HepG2 (cell line): ENCODE measurements at regions not wholly inside any gene's neighbourhood (a gene's known extent, or its start where the extent isn't known, plus 50 kb on each side); places are given as distances from the start of the nearest gene placed in this dataset.

ENCODE experiments used
- ATAC-seq: fragments of 200-7000 bp; cut with Tn5 transposase; 3 replicates; pipeline ENCODE4 v1.9.1; 2020; ENCODE audit warnings: mild to moderate bottlenecking, moderate library complexity
- BruUV-seq: library from RNA; stranded (reverse); fragments of 400-500 nt; replicated peaks from 2 replicates; lab custom pipeline; 2021; lab: Mats Ljungman, UMichigan
- CTCF ChIA-PET: fragments of 300-600 bp; formaldehyde crosslinking; extraction: SDS; loops from one replicate; lab custom pipeline; 2021; ENCODE audit warnings: low total read pairs, inconsistent platforms, low intra/inter-chr PET ratio; lab: Yijun Ruan, JAX
- POLR2A ChIA-PET: fragments of 350-600 bp; sonication (Branson Sonifier 250); formaldehyde crosslinking; loops from one replicate; lab custom pipeline; 2020; ENCODE audit warnings: antibody characterized with exemption, inconsistent platforms; lab: Yijun Ruan, JAX
- DNase-seq: peaks from one replicate; pipeline ENCODE4 v3.0.0-alpha.2; 2015; ENCODE audit warnings: low spot score
- FAIRE-seq: peaks from 3 replicates; lab custom pipeline; 2011; peaks lifted over from hg19 to GRCh38; lab: Jason Lieb, UNC
- H2AFZ ChIP-seq: one replicate; pipeline ENCODE4 v1.6.1; 2011; ENCODE audit warnings: low read length, inconsistent platforms
- H3K27ac ChIP-seq: fragments of 300-600 bp; 3 replicates; pipeline ENCODE4 v1.8.0; 2011; ENCODE audit warnings: mixed run types, mild to moderate bottlenecking, mixed read lengths, low read length, inconsistent platforms; ENCODE audit not compliant: insufficient read depth; ENCODE audit errors: extremely low read length
- H3K27me3 ChIP-seq, 2 experiments: fragments of 200-600 bp in 1 of 2; 2 replicates in 1 of 2; 3 replicates in 1 of 2; pipeline versions ENCODE4 v1.6.0 to v1.8.0; 2011; ENCODE audit warnings: low read length in 2 of 2, mild to moderate bottlenecking in 2 of 2, moderate library complexity in 2 of 2, inconsistent platforms in 1 of 2; ENCODE audit not compliant: insufficient read depth in 2 of 2, control insufficient read depth in 1 of 2
- H3K36me3 ChIP-seq, 2 experiments: fragments of 200-600 bp in 1 of 2; replicated peaks in 1 of 2; 2 replicates in 1 of 2; 3 replicates in 1 of 2; pipeline versions ENCODE4 v1.5.1 to v1.8.0; 2011; ENCODE audit warnings: low read length in 2 of 2, inconsistent platforms in 1 of 2; ENCODE audit not compliant: insufficient read depth in 2 of 2, control insufficient read depth in 1 of 2
- H3K4me1 ChIP-seq: 2 replicates; pipeline ENCODE4 v1.5.1; 2012; ENCODE audit warnings: low read length, inconsistent platforms; ENCODE audit not compliant: insufficient read depth
- H3K4me2 ChIP-seq: 2 replicates; pipeline ENCODE4 v1.6.0; 2011; ENCODE audit warnings: low read depth, low read length, inconsistent platforms
- H3K4me3 ChIP-seq, 3 experiments: fragments of 200-600 bp in 1 of 3; sonication (generic), shearing (Covaris generic) in 1 of 3; replicated peaks in 1 of 3; 2 replicates each; pipeline ENCODE4 v1.5.1; 2011 to 2016; ENCODE audit warnings: low read length in 3 of 3, inconsistent platforms in 2 of 3, low read depth in 2 of 3, mild to moderate bottlenecking in 2 of 3, control low read depth in 1 of 3, mixed read lengths in 1 of 3; ENCODE audit not compliant: insufficient read depth in 1 of 3
- H3K79me2 ChIP-seq: one replicate; pipeline ENCODE4 v1.6.1; 2011; ENCODE audit warnings: low read length, inconsistent platforms; ENCODE audit not compliant: insufficient read depth
- H3K9ac ChIP-seq: 2 replicates; pipeline ENCODE4 v1.6.0; 2011; ENCODE audit warnings: mild to moderate bottlenecking, low read depth, low read length, inconsistent platforms; ENCODE audit not compliant: insufficient read depth
- H3K9me3 ChIP-seq: 2 replicates; pipeline ENCODE4 v1.5.1; 2012; ENCODE audit warnings: mild to moderate bottlenecking, low read length
- H4K20me1 ChIP-seq: 2 replicates; pipeline ENCODE4 v1.6.0; 2011; ENCODE audit warnings: inconsistent platforms, mild to moderate bottlenecking, low read length, moderate library complexity; ENCODE audit not compliant: insufficient read depth
- BRCA1 ChIP-seq: sonication (generic); formaldehyde crosslinking; IDR thresholded peaks from 2 replicates; pipeline ENCODE4 v1.4.0; 2020; ENCODE audit warnings: missing genetic modification reagents
- GABPA ChIP-seq, 2 experiments: IDR thresholded peaks; 2 replicates each; pipeline ENCODE4 v1.6.1; 2011 to 2016; ENCODE audit warnings: low read depth in 2 of 2, low read length in 1 of 2, missing biosample characterization in 1 of 2, missing genetic modification characterization in 1 of 2
- GRHL1 ChIP-seq: sonication (generic); formaldehyde crosslinking; conservative IDR thresholded peaks from 2 replicates; pipeline ENCODE4 v1.8.0; 2022; ENCODE audit warnings: missing genetic modification reagents
- ISX ChIP-seq: sonication (generic); formaldehyde crosslinking; conservative IDR thresholded peaks from 2 replicates; pipeline ENCODE4 v1.5.0; 2020; ENCODE audit warnings: missing genetic modification reagents
- KDM4B ChIP-seq: sonication (generic); formaldehyde crosslinking; IDR thresholded peaks from 2 replicates; pipeline ENCODE4 v1.4.0; 2020; ENCODE audit warnings: missing genetic modification reagents
- MAFF ChIP-seq: IDR thresholded peaks from 2 replicates; pipeline ENCODE4 v1.6.1; 2011; ENCODE audit warnings: low read depth, low read length, improper control_type of control experiment
- MEIS2 ChIP-seq: sonication (generic); formaldehyde crosslinking; IDR thresholded peaks from 2 replicates; pipeline ENCODE4 v1.9.0; 2021; ENCODE audit warnings: mild to moderate bottlenecking, missing genetic modification reagents
- PATZ1 ChIP-seq: sonication (generic); formaldehyde crosslinking; IDR thresholded peaks from 2 replicates; pipeline ENCODE4 v1.4.0; 2020; ENCODE audit warnings: missing genetic modification reagents
- RELA ChIP-seq: sonication (generic); formaldehyde crosslinking; IDR thresholded peaks from 2 replicates; pipeline ENCODE4 v1.4.0; 2020; ENCODE audit warnings: missing genetic modification reagents
- TBL1XR1 ChIP-seq: fragments of 150-350 bp; IDR thresholded peaks from 2 replicates; pipeline ENCODE4 v1.6.1; 2014; ENCODE audit warnings: borderline replicate concordance, low read length; ENCODE audit not compliant: partially characterized antibody
- ZBTB42 ChIP-seq: sonication (generic); formaldehyde crosslinking; IDR thresholded peaks from 2 replicates; pipeline ENCODE4 v1.5.0; 2020; ENCODE audit warnings: mild to moderate bottlenecking, missing genetic modification reagents
- ZBTB46 ChIP-seq: sonication (generic); formaldehyde crosslinking; IDR thresholded peaks from 2 replicates; pipeline ENCODE4 v1.4.0; 2020; ENCODE audit warnings: mild to moderate bottlenecking, missing genetic modification reagents, borderline replicate concordance
- ZFP90 ChIP-seq: sonication (generic); formaldehyde crosslinking; IDR thresholded peaks from 2 replicates; pipeline ENCODE4 v1.8.0; 2022; ENCODE audit warnings: missing genetic modification reagents, mild to moderate bottlenecking, inconsistent platforms, borderline replicate concordance
- ZNF432 ChIP-seq: sonication (generic); formaldehyde crosslinking; IDR thresholded peaks from 2 replicates; pipeline ENCODE4 v1.5.0; 2020; ENCODE audit warnings: missing genetic modification reagents, mild to moderate bottlenecking, borderline replicate concordance
- ZNF501 ChIP-seq: sonication (generic); formaldehyde crosslinking; IDR thresholded peaks from 2 replicates; pipeline ENCODE4 v1.5.1; 2020; ENCODE audit warnings: mild to moderate bottlenecking, moderate library complexity, missing genetic modification reagents
- ZNF562 ChIP-seq: sonication (generic); formaldehyde crosslinking; IDR thresholded peaks from 2 replicates; pipeline ENCODE4 v1.8.0; 2022; ENCODE audit warnings: missing genetic modification reagents, borderline replicate concordance
- WGBS: methylation state at CpG from one replicate; pipeline ENCODE4 v1.1.6; 2017; ENCODE audit warnings: low lambda C conversion rate; 5-methylcytosine and 5-hydroxymethylcytosine counted together
- in situ Hi-C: cut with HindIII; loops from 2 replicates; pipeline ENCODE4 v1.10.0; 2017; ENCODE audit warnings: low pct_unique_long_range_greater_than_20kb; ENCODE audit not compliant: extremely low pct_ligation_motif_present
- intact Hi-C: fragments of 100-400 bp; cut with micrococcal nuclease; formaldehyde crosslinking; loops from one replicate; pipeline ENCODE4 v1.10.0; 2022; ENCODE audit not compliant: unreplicated experiment
- TF ChIP-seq, protein P1 (sequence below): IDR thresholded peaks from 2 replicates; pipeline ENCODE4 v1.6.1; 2016; ENCODE audit warnings: missing compliant biosample characterization, missing genetic modification reagents, borderline replicate concordance
- TF ChIP-seq, protein P2 (sequence below): sonication (generic); formaldehyde crosslinking; IDR thresholded peaks from 2 replicates; pipeline ENCODE4 v1.9.0; 2022; ENCODE audit warnings: low read depth, missing genetic modification reagents

GRCh38 chrX:13254870-13255269, 65.0 kb downstream of the ATXN3L start:
- ChIA-PET CTCF (no interaction called here), POLR2A (no interaction called here)
- Histone ChIP-seq H2AFZ (no peak overlapping the region), H3K27me3 (no peaks in the 10 kb centered on the region), H3K9me3 (no peaks in the 10 kb centered on the region), H4K20me1 (no peaks in the 10 kb centered on the region), H3K4me2 (no peak overlapping the region), H3K36me3 (no peaks in the 10 kb centered on the region), H3K4me3 (no peak overlapping the region), H3K27ac (no peak overlapping the region), H3K79me2 (no peaks in the 10 kb centered on the region), H3K9ac (no peak overlapping the region), H3K4me1 (no peaks in the 10 kb centered on the region; the same call in 1 of the 2 replicates)
- intact Hi-C loops: no loop called here
- 93% methylated on average over 3 of the region's 3 CpGs for WGBS
- DNase-seq (no peak), ATAC-seq (no peak), FAIRE-seq (no peak)
- in situ Hi-C loops: no loop called here
- BruUV-seq: no TSS peak
- TF ChIP-seq ZBTB46 (CRISPR knock-in tag) (no peak), KDM4B (CRISPR knock-in tag) (no peak), MEIS2 (CRISPR knock-in tag) (no peak), RELA (no peak), ZFP90 (CRISPR knock-in tag) (no peak), MAFF (no peak), GABPA (IDR thresholded peaks at IDR 0.05; ENCODE audit: low read depth, low read length) (no peak), GABPA (CRISPR knock-in tag; IDR thresholded peaks at IDR 0.05; ENCODE audit: low read depth) (no peak), ZNF501 (CRISPR knock-in tag) (no peak), ISX (no peak), GRHL1 (no peak), BRCA1 (CRISPR knock-in tag) (no peak), ZNF432 (no peak), ZBTB42 (CRISPR knock-in tag) (no peak), ZNF562 (CRISPR knock-in tag) (no peak), TBL1XR1 (no peak), PATZ1 (CRISPR knock-in tag) (no peak)
- TF ChIP-seq, protein P1, sequence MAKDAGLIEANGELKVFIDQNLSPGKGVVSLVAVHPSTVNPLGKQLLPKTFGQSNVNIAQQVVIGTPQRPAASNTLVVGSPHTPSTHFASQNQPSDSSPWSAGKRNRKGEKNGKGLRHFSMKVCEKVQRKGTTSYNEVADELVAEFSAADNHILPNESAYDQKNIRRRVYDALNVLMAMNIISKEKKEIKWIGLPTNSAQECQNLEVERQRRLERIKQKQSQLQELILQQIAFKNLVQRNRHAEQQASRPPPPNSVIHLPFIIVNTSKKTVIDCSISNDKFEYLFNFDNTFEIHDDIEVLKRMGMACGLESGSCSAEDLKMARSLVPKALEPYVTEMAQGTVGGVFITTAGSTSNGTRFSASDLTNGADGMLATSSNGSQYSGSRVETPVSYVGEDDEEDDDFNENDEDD: no peak
- TF ChIP-seq, protein P2, sequence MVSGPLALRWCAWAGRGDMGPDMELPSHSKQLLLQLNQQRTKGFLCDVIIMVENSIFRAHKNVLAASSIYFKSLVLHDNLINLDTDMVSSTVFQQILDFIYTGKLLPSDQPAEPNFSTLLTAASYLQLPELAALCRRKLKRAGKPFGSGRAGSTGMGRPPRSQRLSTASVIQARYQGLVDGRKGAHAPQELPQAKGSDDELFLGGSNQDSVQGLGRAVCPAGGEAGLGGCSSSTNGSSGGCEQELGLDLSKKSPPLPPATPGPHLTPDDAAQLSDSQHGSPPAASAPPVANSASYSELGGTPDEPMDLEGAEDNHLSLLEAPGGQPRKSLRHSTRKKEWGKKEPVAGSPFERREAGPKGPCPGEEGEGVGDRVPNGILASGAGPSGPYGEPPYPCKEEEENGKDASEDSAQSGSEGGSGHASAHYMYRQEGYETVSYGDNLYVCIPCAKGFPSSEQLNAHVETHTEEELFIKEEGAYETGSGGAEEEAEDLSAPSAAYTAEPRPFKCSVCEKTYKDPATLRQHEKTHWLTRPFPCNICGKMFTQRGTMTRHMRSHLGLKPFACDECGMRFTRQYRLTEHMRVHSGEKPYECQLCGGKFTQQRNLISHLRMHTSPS: no peak
